ENCODE measurements at regions not wholly inside any gene's neighbourhood (a gene's known extent, or its start where the extent isn't known, plus 50 kb on each side); places are given as distances from the start of the nearest gene placed in this dataset.
"Not testable (repeated sequence)": the region's sequence is repeated elsewhere in the genome, so short reads cannot be mapped to it uniquely, and the experiment has no call there.

- no peak for DNase-seq
Observed at GRCh38 chr7:152949790-152950189, 190.2 kb downstream of the ACTR3B start.

GRCh38 chr7:152956006-152956405 lies 196.5 kb downstream of the ACTR3B start:
- DNase-seq, result peak in 1 of 2 experiments; percentile 5

- peak in 1 of 2 experiments; percentile 12 for DNase-seq
Observed at GRCh38 chr7:152959610-152960009, 200.1 kb downstream of the ACTR3B start.

- not testable (repeated sequence) for DNase-seq
Observed at GRCh38 chr7:152961796-152962195, 202.2 kb downstream of the ACTR3B start.

- DNase-seq, result no peak
Observed at GRCh38 chr7:152966189-152966588, 206.6 kb downstream of the ACTR3B start.

- no peak for DNase-seq
Observed at GRCh38 chr7:152967958-152968357, 208.4 kb downstream of the ACTR3B start.

- no peak for DNase-seq
Observed at GRCh38 chr7:152968514-152968913, 209.0 kb downstream of the ACTR3B start.

GRCh38 chr7:152969335-152969734 lies 209.8 kb downstream of the ACTR3B start:
- no peak for DNase-seq

GRCh38 chr7:152969839-152970238 lies 210.3 kb downstream of the ACTR3B start:
- DNase-seq, result no peak

GRCh38 chr7:152970481-152970880 lies 210.9 kb downstream of the ACTR3B start:
- DNase-seq, result no peak

- DNase-seq, result no peak
Observed at GRCh38 chr7:152974577-152974976, 215.0 kb downstream of the ACTR3B start.

GRCh38 chr7:152975076-152975475 lies 215.5 kb downstream of the ACTR3B start:
- no peak for DNase-seq

- DNase-seq, result no peak
Observed at GRCh38 chr7:152979376-152979775, 219.8 kb downstream of the ACTR3B start.

GRCh38 chr7:152984421-152984820 lies 224.9 kb downstream of the ACTR3B start:
- no peak for DNase-seq

GRCh38 chr7:152986376-152986775 lies 226.8 kb downstream of the ACTR3B start:
- DNase-seq, result no peak

- DNase-seq, result no peak
Observed at GRCh38 chr7:152987656-152988055, 228.1 kb downstream of the ACTR3B start.

- DNase-seq, result peak; percentile 55 to 64
Observed at GRCh38 chr7:152989889-152990380, 230.4 kb downstream of the ACTR3B start.

GRCh38 chr7:152998420-152998819 lies 238.9 kb downstream of the ACTR3B start:
- DNase-seq, result no peak

- no peak for DNase-seq
Observed at GRCh38 chr7:153002115-153002514, 242.6 kb downstream of the ACTR3B start.

- DNase-seq, result no peak
Observed at GRCh38 chr7:153002572-153002971, 243.0 kb downstream of the ACTR3B start.

GRCh38 chr7:153004341-153004740 lies 244.8 kb downstream of the ACTR3B start:
- no peak for DNase-seq

GRCh38 chr7:153005750-153006435 lies 246.3 kb downstream of the ACTR3B start:
- no peak for DNase-seq

GRCh38 chr7:153006452-153006851 lies 246.9 kb downstream of the ACTR3B start:
- DNase-seq, result no peak

- DNase-seq, result no peak
Observed at GRCh38 chr7:153006911-153007310, 247.4 kb downstream of the ACTR3B start.

GRCh38 chr7:153010416-153010815 lies 250.9 kb downstream of the ACTR3B start:
- DNase-seq, result no peak
